WTC11 (cell line): ENCODE measurements at regions not wholly inside any gene's neighbourhood (a gene's known extent, or its start where the extent isn't known, plus 50 kb on each side); places are given as distances from the start of the nearest gene placed in this dataset.

Experiments used
- CBFB ChIP-seq: sonication (generic); formaldehyde crosslinking; IDR thresholded peaks from 2 replicates; pipeline ENCODE4 v1.8.1; 2022; ENCODE audit warnings: mild to moderate bottlenecking, low read depth, missing genetic modification reagents
- NR2C2 ChIP-seq: sonication (generic); formaldehyde crosslinking; IDR thresholded peaks from 2 replicates; pipeline ENCODE4 v1.8.0; 2022; ENCODE audit warnings: mild to moderate bottlenecking, missing genetic modification reagents
- TF ChIP-seq, protein P1 (sequence below): sonication (generic); formaldehyde crosslinking; IDR thresholded peaks from 2 replicates; pipeline ENCODE4 v1.8.1; 2023; ENCODE audit warnings: mild to moderate bottlenecking, missing genetic modification reagents

DNA sequence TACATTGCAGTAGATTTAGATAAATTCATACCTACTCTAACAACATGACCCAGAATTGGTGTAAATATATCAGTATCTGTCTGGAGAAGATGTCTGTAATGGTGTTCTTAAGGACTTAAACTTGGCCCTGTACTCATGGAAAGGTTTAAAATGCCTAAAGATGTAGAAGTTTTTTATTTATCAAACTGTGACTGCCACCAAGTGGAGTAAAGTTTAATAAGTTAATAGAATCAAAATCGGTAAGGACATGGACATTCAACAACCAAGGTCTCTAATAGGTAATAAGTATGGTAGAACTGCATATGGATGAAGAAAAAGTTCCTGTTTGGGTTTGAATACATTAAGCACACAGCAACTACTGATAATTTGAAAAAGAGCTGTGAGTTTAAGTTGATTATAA lies 474.0 kb upstream of the NDST3 start:
- TF ChIP-seq NR2C2 (CRISPR knock-in tag) (no peak), CBFB (CRISPR knock-in tag) (no peak)
- TF ChIP-seq, protein P1, sequence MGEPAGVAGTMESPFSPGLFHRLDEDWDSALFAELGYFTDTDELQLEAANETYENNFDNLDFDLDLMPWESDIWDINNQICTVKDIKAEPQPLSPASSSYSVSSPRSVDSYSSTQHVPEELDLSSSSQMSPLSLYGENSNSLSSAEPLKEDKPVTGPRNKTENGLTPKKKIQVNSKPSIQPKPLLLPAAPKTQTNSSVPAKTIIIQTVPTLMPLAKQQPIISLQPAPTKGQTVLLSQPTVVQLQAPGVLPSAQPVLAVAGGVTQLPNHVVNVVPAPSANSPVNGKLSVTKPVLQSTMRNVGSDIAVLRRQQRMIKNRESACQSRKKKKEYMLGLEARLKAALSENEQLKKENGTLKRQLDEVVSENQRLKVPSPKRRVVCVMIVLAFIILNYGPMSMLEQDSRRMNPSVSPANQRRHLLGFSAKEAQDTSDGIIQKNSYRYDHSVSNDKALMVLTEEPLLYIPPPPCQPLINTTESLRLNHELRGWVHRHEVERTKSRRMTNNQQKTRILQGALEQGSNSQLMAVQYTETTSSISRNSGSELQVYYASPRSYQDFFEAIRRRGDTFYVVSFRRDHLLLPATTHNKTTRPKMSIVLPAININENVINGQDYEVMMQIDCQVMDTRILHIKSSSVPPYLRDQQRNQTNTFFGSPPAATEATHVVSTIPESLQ, result no peak
